Activated T-helper 9 cell treated with anti-CD3 and anti-CD28 coated beads, Interleukin-2, amount 50 U/mL, for 16 hours (primary cell): ENCODE measurements at regions not wholly inside any gene's neighbourhood (a gene's known extent, or its start where the extent isn't known, plus 50 kb on each side); places are given as distances from the start of the nearest gene placed in this dataset.

Source experiments
- DNase-seq: peaks from one replicate; pipeline ENCODE4 v3.0.0-alpha.2; 2020; ENCODE audit warnings: low read depth

GRCh38 chr4:114177628-114178027, 198.2 kb upstream of the ARSJ start:
- DNase-seq = no peak

DNA sequence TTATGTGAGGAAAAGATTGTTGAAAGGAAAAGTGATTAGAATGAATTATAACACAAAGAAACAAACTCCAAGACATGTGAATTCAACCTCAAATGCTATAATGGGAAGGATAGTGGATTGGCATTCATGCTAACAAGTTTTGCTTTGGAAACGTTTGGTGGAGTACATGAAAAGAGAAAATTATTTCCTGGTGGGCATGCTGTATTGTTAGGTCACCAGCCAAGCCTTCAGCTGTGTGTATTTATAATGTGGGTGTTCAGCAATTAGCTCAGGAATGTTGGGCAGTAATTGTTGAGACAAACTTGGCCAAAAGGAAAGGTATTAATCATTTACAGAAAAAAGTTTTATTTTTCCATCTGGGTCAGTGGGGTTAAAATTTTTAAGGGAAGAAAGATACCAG, 198.9 kb upstream of the ARSJ start:
- no peak for DNase-seq

GRCh38 chr4:114180481-114180880, 201.0 kb upstream of the ARSJ start:
- peak; percentile 8 for DNase-seq

DNA sequence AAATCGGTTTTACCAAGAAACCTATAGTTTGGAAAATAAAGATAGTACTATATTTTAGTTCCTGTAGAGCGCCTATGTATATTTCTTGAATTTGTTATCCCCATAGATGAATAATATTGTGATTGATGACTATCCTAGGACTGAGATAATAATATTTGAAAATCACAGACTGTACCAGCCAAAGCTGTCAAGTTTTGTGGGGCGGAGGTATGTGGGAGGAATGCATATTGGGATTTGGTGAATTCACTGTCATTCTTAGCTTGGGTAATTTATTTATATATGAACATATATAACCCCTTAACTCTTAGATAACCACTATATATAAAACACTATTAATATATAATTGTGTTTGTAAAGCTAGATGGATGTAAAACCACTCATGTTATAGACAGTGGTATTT, 205.5 kb upstream of the ARSJ start:
- no peak for DNase-seq

- no peak for DNase-seq
These were observed 208.1 kb upstream of the ARSJ start for GRCh38 chr4:114187592-114187991.

- no peak for DNase-seq
These were observed 212.0 kb upstream of the ARSJ start for GRCh38 chr4:114191496-114191895.

DNA sequence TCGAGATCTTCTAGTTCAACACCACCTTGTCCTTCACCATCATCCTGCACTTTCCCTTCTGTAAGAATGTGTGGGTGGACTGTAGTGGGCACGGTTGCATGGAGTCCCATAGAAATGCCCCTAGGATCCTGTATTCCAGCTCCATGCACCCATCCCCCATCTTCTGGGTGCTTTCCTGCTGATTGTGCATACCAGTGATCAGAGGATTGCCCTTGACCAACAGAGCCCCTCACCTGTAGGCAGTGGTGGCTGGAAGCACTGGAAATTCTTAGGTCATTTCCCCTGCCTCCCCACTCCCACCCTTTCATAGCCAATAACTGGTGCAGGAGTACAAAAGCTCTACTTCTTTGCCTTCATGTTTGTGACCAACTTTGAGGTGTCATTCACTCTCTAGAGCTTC, 213.4 kb upstream of the ARSJ start:
- DNase-seq = no peak

GRCh38 chr4:114193624-114194399, 214.4 kb upstream of the ARSJ start:
- no peak for DNase-seq

DNA sequence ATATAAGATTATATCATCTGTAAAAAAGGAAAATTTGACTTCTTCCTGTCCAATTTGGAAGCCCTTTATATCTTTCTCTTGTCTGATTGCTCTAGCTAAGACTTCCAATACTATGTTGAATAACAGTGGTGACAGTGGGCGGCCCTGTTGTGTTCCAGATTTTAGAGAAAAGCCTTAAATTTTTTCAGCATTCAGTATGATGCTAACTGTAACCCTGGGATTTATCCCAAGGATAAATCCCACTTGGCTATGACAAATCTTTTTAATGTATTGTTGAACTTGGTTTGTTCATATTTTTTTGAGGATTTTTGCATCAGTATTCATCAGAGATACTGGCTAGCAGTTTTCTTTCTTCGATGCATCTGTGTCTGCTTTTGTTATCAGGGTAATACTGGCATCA, 217.2 kb upstream of the ARSJ start:
- DNase-seq = no peak

- DNase-seq = no peak
These were observed 220.6 kb upstream of the ARSJ start for GRCh38 chr4:114200026-114200425.

DNA sequence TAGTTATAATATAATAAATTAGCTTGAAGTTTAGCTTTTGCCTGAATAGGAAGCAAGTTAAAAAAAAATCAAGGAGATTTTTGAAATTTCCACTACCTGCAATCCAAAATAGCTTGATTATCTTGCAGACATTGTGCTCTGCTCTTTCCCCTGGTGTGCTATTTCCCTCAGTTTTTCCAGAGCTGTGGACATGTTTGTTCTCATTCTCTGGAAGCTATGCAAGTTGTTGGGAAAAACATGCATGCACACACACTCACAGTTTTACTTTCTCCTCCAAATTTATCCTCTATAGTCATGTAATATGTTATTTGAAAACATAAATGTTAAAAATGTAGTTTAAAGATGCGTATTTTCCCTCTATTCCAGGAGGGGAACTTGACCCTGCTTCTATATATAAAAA, 225.8 kb upstream of the ARSJ start:
- DNase-seq = no peak

- no peak for DNase-seq
These were observed 229.2 kb upstream of the ARSJ start for GRCh38 chr4:114208574-114209151.

DNA sequence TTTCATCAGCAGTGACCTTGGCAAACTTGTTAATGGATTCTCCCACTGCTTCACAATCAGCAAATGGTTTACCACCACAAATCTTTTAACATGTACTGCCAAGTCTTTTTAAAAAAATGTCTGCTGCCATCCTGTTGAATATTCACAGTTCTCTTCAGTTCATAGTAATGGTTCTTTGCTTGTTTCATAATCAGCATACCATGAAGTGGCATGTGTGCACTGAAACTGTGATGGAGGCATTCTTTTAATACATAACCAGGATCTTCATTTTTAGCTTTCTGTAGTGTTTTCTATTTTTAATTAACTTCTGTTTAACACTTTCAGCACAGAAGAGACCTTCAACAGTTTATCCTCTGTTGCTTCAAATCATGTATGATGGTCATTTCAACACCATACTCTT, 230.1 kb upstream of the ARSJ start:
- DNase-seq = no peak

DNA sequence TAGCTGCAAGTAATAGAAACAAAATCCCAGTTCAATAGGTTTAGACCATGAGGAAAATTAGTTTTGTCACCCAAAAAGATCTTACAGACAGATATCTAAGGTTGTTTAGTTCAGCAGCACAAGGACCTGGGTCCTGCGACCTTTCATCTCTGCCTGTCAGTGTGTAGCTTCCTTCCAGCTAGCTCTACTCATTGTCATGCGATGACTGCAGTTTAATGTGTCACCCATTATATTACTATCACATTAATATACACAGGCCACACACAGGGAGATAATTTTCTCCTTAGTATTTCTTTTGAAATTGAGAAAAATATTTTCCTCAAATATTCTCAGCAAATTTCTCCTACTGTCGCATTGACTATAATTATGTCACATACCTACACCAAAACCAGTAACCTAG, 232.1 kb upstream of the ARSJ start:
- DNase-seq = no peak

DNA sequence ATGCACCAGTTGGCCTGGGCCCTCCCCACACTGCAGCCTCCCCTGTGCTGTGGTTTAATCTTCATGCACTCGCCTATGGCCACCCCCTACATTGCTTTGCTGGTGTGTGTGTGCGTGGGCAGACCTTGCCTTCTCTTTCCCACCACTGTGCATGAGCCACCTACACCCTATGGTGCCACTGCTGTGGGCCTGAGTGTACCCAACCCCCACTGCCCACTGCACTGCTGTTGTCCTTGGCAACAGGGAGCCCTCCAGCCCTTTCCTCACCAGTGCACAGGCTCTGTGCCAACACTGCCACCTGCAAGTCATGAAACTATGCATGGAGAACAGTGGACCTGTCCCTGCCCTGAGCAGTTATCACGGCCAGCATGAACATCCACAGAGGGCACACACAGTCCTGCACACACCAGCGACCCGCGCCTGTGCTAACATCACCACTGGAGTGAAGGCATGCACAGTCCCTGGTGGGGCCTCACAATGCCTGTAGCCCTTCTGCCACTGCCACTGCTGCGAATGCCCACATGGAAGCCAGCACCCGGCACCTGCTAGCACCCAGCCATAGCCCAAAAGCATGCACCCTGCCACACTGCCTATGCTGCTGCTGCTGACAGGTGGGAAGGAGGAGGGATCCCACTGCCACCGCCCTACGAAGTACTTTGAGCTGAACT, 237.8 kb upstream of the ARSJ start:
- no peak for DNase-seq

GRCh38 chr4:114223580-114223979, 244.1 kb upstream of the ARSJ start:
- DNase-seq = no peak

- DNase-seq = no peak
These were observed 246.0 kb upstream of the ARSJ start for GRCh38 chr4:114225436-114225835.

GRCh38 chr4:114226179-114226578, 246.7 kb upstream of the ARSJ start:
- DNase-seq = no peak

- no peak for DNase-seq
These were observed 247.7 kb upstream of the ARSJ start for GRCh38 chr4:114226968-114227760.

DNA sequence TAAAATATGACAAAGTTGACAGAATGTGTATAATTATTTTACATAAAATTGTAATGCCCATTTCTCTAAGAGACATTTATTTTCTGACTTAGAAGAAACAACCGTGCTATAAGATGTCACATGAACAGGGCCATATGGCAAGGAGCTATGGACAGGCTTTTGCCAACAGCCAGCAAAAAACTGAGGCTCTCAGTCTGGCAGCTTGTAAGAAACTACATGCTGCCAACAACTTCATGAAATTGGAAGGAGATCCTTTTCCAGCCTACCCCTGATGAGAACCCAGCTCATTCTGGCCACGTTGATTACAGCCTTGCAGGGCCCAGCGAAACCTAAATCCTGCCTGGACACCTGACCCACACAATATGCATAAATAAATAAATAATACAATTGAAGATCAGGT, 250.3 kb upstream of the ARSJ start:
- no peak for DNase-seq

DNA sequence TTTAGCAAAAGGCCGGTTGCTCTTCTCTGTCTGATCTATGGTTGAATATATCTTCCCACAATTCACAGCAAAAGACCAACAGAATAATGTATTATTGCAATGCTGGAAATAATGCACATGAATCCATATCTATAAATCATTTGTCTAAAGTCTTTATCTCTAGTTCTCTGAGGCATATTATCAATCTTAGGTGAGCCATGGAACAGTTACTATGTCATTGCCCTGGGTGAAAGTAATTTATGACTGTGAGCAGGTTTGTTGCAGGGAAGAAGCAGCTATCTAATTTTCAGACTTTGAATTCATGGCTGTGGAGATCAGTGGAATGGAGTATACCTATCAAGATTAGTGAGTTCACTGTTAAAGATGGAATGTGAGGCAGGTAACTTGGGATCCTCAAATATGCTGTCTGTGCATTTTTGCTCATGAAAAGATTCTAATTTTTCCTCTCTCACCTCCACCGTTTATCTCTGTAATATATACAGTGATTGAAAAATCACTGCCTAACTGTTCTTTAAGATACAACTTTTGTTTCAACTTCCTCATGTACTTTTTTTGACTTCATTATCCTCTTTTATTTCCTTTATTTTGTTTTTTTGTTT, 256.8 kb upstream of the ARSJ start:
- DNase-seq = no peak

GRCh38 chr4:114237997-114238396, 258.6 kb upstream of the ARSJ start:
- DNase-seq = no peak
